Stimulated activated CD4-positive, alpha-beta T cell treated with anti-CD3 and anti-CD28 coated beads, TNF-alpha, amount 100 ng/mL, for 4 hours (primary cell): ENCODE measurements at regions not wholly inside any gene's neighbourhood (a gene's known extent, or its start where the extent isn't known, plus 50 kb on each side); places are given as distances from the start of the nearest gene placed in this dataset.
"Not testable (repeated sequence)": the region's sequence is repeated elsewhere in the genome, so short reads cannot be mapped to it uniquely, and the experiment has no call there.

Experiments used
- DNase-seq, 3 experiments: peaks; one replicate each; pipeline ENCODE4 v3.0.0-alpha.2; 2020; ENCODE audit warnings: low read depth in 3 of 3

GRCh38 chr13:78085434-78086225 is 167.0 kb upstream of the EDNRB start:
- DNase-seq: no peak

- DNase-seq: no peak
These were observed 165.8 kb upstream of the EDNRB start for GRCh38 chr13:78084401-78084800.

GRCh38 chr13:78078168-78078567 is 159.5 kb upstream of the EDNRB start:
- DNase-seq: no peak

GRCh38 chr13:78067290-78067689 is 148.7 kb upstream of the EDNRB start:
- no peak for DNase-seq

GRCh38 chr13:78065141-78065540 is 146.5 kb upstream of the EDNRB start:
- no peak for DNase-seq

GRCh38 chr13:78061806-78062205 is 143.2 kb upstream of the EDNRB start:
- DNase-seq: no peak

GRCh38 chr13:78060966-78061365 is 142.3 kb upstream of the EDNRB start:
- DNase-seq: no peak

GRCh38 chr13:78056865-78057264 is 138.2 kb upstream of the EDNRB start:
- DNase-seq: not testable (repeated sequence)

- no peak for DNase-seq
These were observed 135.5 kb upstream of the EDNRB start for GRCh38 chr13:78054157-78054556.

- DNase-seq: no peak
These were observed 128.5 kb upstream of the EDNRB start for GRCh38 chr13:78047151-78047550.

- DNase-seq: no peak
These were observed 127.7 kb upstream of the EDNRB start for GRCh38 chr13:78046331-78046730.

- DNase-seq: no peak
These were observed 127.3 kb upstream of the EDNRB start for GRCh38 chr13:78045916-78046315.

GRCh38 chr13:78041366-78041765 is 122.7 kb upstream of the EDNRB start:
- DNase-seq: not testable (repeated sequence)

GRCh38 chr13:78040205-78040830 is 121.7 kb upstream of the EDNRB start:
- DNase-seq: no peak

GRCh38 chr13:78036841-78037240 is 118.2 kb upstream of the EDNRB start:
- no peak for DNase-seq

GRCh38 chr13:78035500-78035899 is 116.9 kb upstream of the EDNRB start:
- no peak for DNase-seq

GRCh38 chr13:78033509-78033908 is 114.9 kb upstream of the EDNRB start:
- no peak for DNase-seq

GRCh38 chr13:78032132-78032531 is 113.5 kb upstream of the EDNRB start:
- DNase-seq: no peak

GRCh38 chr13:78030341-78030896 is 111.8 kb upstream of the EDNRB start:
- DNase-seq: no peak

- DNase-seq: no peak
These were observed 111.3 kb upstream of the EDNRB start for GRCh38 chr13:78029901-78030300.

- no peak for DNase-seq
These were observed 110.3 kb upstream of the EDNRB start for GRCh38 chr13:78028960-78029359.

GRCh38 chr13:78024996-78025395 is 106.4 kb upstream of the EDNRB start:
- DNase-seq: no peak
